ENCODE measurements at regions not wholly inside any gene's neighbourhood (a gene's known extent, or its start where the extent isn't known, plus 50 kb on each side); places are given as distances from the start of the nearest gene placed in this dataset.

GRCh38 chr6:164130151-164130550 lies 715.6 kb downstream of the QKI start:
- Mint-ChIP-seq H3K4me3 (ENCODE audit: unreplicated experiment) (no peak overlapping the region), H3K27me3 (ENCODE audit: low read depth) (no peaks in the 10 kb centered on the region), H3K4me1 (ENCODE audit: low read depth) (no peaks in the 10 kb centered on the region), H3K27ac (ENCODE audit: unreplicated experiment) (no peak overlapping the region), H3K9me3 (ENCODE audit: low read depth) (peaks cover 3% of the 10 kb centered on the region), H3K36me3 (ENCODE audit: low read depth) (no peaks in the 10 kb centered on the region)
- TF ChIP-seq CTCF (IDR thresholded peaks at IDR 0.05): no peak
- no peak for DNase-seq (ENCODE audit: low spot score)

DNA sequence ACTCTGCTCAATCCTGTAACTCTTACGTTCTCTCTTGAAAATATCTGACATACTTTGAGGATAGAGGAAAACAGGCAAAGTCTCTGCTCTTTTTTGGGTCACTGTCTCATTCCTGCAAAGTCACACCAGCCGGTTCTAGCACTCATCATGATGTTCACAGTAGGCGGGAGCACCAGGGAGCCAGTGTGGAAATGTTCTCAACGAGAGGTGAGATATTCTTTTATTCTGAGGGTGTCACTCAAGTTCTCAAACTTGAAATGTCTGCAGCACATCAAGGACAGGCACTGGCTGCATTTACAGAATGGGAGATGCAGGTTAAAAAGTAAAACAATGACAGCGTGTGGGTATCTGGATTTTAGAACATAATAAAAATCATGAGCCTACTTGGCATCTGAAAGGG lies 714.7 kb downstream of the QKI start:
- Mint-ChIP-seq H3K9me3 (ENCODE audit: low read depth) (peaks cover 3% of the 10 kb centered on the region), H3K4me3 (ENCODE audit: unreplicated experiment) (no peak overlapping the region), H3K4me1 (ENCODE audit: low read depth) (no peaks in the 10 kb centered on the region), H3K27me3 (ENCODE audit: low read depth) (no peaks in the 10 kb centered on the region), H3K36me3 (ENCODE audit: low read depth) (no peaks in the 10 kb centered on the region), H3K27ac (ENCODE audit: unreplicated experiment) (no peak overlapping the region)
- DNase-seq (ENCODE audit: low spot score): no peak
- TF ChIP-seq CTCF (IDR thresholded peaks at IDR 0.05): no peak

DNA sequence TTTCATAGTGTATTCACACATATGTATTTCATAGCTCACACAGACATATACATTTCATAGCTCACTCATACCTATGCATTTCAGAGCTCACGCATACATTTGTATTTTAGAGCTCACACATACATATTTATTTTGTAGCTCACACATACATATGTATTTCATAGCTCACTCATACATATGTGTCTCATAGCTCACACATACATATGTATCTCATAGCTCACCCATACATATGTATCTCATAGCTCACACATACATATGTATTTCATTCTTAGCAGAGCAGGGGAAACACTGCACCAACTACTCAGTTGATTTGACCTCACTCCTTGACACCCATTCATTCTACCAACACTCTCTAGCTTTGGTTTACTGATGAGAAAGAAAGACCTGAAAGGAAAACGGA lies 713.6 kb downstream of the QKI start:
- no peaks in the 10 kb centered on the region for H3K4me1 Mint-ChIP-seq (ENCODE audit: low read depth)

GRCh38 chr6:164124986-164125385 lies 710.5 kb downstream of the QKI start:
- H3K27ac Mint-ChIP-seq (ENCODE audit: unreplicated experiment): no peak overlapping the region
- no peaks in the 10 kb centered on the region for H3K36me3 Mint-ChIP-seq (ENCODE audit: low read depth)
- H3K27me3 Mint-ChIP-seq (ENCODE audit: low read depth): no peaks in the 10 kb centered on the region
- H3K4me1 Mint-ChIP-seq (ENCODE audit: low read depth): no peaks in the 10 kb centered on the region
- H3K4me3 Mint-ChIP-seq (ENCODE audit: unreplicated experiment): no peak overlapping the region
- DNase-seq (ENCODE audit: low spot score): no peak
- TF ChIP-seq CTCF (IDR thresholded peaks at IDR 0.05): no peak
- H3K9me3 Mint-ChIP-seq (ENCODE audit: low read depth): no peaks in the 10 kb centered on the region

More for the DNA sequence above, 713.6 kb downstream of the QKI start:
- no peak for DNase-seq (ENCODE audit: low spot score)
- Mint-ChIP-seq H3K36me3 (ENCODE audit: low read depth) (no peaks in the 10 kb centered on the region), H3K27ac (ENCODE audit: unreplicated experiment) (no peak overlapping the region), H3K27me3 (ENCODE audit: low read depth) (no peaks in the 10 kb centered on the region), H3K4me3 (ENCODE audit: unreplicated experiment) (no peak overlapping the region), H3K9me3 (ENCODE audit: low read depth) (no peaks in the 10 kb centered on the region)
- no peak for TF ChIP-seq CTCF (IDR thresholded peaks at IDR 0.05)

- Mint-ChIP-seq H3K27ac (ENCODE audit: unreplicated experiment) (no peak overlapping the region), H3K4me1 (ENCODE audit: low read depth) (no peaks in the 10 kb centered on the region), H3K27me3 (ENCODE audit: low read depth) (no peaks in the 10 kb centered on the region), H3K9me3 (ENCODE audit: low read depth) (no peaks in the 10 kb centered on the region), H3K36me3 (ENCODE audit: low read depth) (no peaks in the 10 kb centered on the region), H3K4me3 (ENCODE audit: unreplicated experiment) (no peak overlapping the region)
- TF ChIP-seq CTCF (IDR thresholded peaks at IDR 0.05): no peak
- no peak for DNase-seq (ENCODE audit: low spot score)
These were observed 710.0 kb downstream of the QKI start for GRCh38 chr6:164124473-164124872.
